GM12892 (cell line): ENCODE measurements at regions not wholly inside any gene's neighbourhood (a gene's known extent, or its start where the extent isn't known, plus 50 kb on each side); places are given as distances from the start of the nearest gene placed in this dataset.

ENCODE experiments used
- POLR2A ChIP-seq: IDR thresholded peaks from 2 replicates; pipeline ENCODE4 v1.6.1; 2011; ENCODE audit warnings: low read depth, low read length, control low read depth
- POLR2AphosphoS5 ChIP-seq: IDR thresholded peaks from 2 replicates; pipeline ENCODE4 v1.6.1; 2011; ENCODE audit warnings: low read depth, low read length, control low read depth
- TAF1 ChIP-seq: IDR thresholded peaks from 2 replicates; pipeline ENCODE4 v1.6.1; 2011; ENCODE audit warnings: low read depth, mild to moderate bottlenecking, control low read depth, low read length, borderline replicate concordance

GRCh38 chr12:115095073-115095748 is 411.2 kb upstream of the TBX3 start:
- TF ChIP-seq POLR2A (no peak), TAF1 (no peak), POLR2AphosphoS5 (no peak)
